ENCODE measurements at regions not wholly inside any gene's neighbourhood (a gene's known extent, or its start where the extent isn't known, plus 50 kb on each side); places are given as distances from the start of the nearest gene placed in this dataset.

GRCh38 chr16:22664132-22664531, 149.8 kb upstream of the HS3ST2 start:
- no peak overlapping the region for H3K27ac Mint-ChIP-seq (ENCODE audit: low read depth)
- DNase-seq (ENCODE audit: low spot score in 2 of 2) (no peak), ATAC-seq (replicated peaks; ENCODE audit: extremely low read depth, poor library complexity, severe bottlenecking) (no peak)
- H3K36me3 Mint-ChIP-seq (ENCODE audit: insufficient read depth) = no peaks in the 10 kb centered on the region
- H3K4me3 Mint-ChIP-seq = no peak overlapping the region
- H3K4me1 Mint-ChIP-seq = no peaks in the 10 kb centered on the region
- no peaks in the 10 kb centered on the region for H3K27me3 Mint-ChIP-seq
- no peaks in the 10 kb centered on the region for H3K9me3 Mint-ChIP-seq

GRCh38 chr16:22664561-22664997, 149.4 kb upstream of the HS3ST2 start:
- Mint-ChIP-seq H3K27me3 (no peaks in the 10 kb centered on the region), H3K27ac (ENCODE audit: low read depth) (no peak overlapping the region), H3K9me3 (no peaks in the 10 kb centered on the region), H3K4me3 (no peak overlapping the region), H3K36me3 (ENCODE audit: insufficient read depth) (no peaks in the 10 kb centered on the region), H3K4me1 (no peaks in the 10 kb centered on the region)
- no peak for DNase-seq (ENCODE audit: low spot score in 2 of 2)
- ATAC-seq (replicated peaks; ENCODE audit: extremely low read depth, poor library complexity, severe bottlenecking) = no peak

GRCh38 chr16:22665048-22665797, 148.7 kb upstream of the HS3ST2 start:
- Mint-ChIP-seq H3K4me3 (no peak overlapping the region), H3K4me1 (no peaks in the 10 kb centered on the region), H3K9me3 (no peaks in the 10 kb centered on the region), H3K27ac (ENCODE audit: low read depth) (no peak overlapping the region), H3K36me3 (ENCODE audit: insufficient read depth) (no peaks in the 10 kb centered on the region), H3K27me3 (no peaks in the 10 kb centered on the region)
- ATAC-seq (replicated peaks; ENCODE audit: extremely low read depth, poor library complexity, severe bottlenecking) = no peak
- DNase-seq (ENCODE audit: low spot score in 2 of 2) = no peak

- no peaks in the 10 kb centered on the region for H3K9me3 Mint-ChIP-seq
- no peaks in the 10 kb centered on the region for H3K27me3 Mint-ChIP-seq
- ATAC-seq (replicated peaks; ENCODE audit: extremely low read depth, poor library complexity, severe bottlenecking) (no peak), DNase-seq (ENCODE audit: low spot score in 2 of 2) (no peak)
- no peaks in the 10 kb centered on the region for H3K4me1 Mint-ChIP-seq
- H3K36me3 Mint-ChIP-seq (ENCODE audit: insufficient read depth) = no peaks in the 10 kb centered on the region
- no peak overlapping the region for H3K4me3 Mint-ChIP-seq
- H3K27ac Mint-ChIP-seq (ENCODE audit: low read depth) = no peak overlapping the region
Measured at GRCh38 chr16:22665803-22666202, 148.2 kb upstream of the HS3ST2 start.

- DNase-seq (ENCODE audit: low spot score in 2 of 2) (no peak), ATAC-seq (replicated peaks; ENCODE audit: extremely low read depth, poor library complexity, severe bottlenecking) (no peak)
- H3K27ac Mint-ChIP-seq (ENCODE audit: low read depth) = no peak overlapping the region
- H3K27me3 Mint-ChIP-seq = no peaks in the 10 kb centered on the region
- H3K4me1 Mint-ChIP-seq = no peaks in the 10 kb centered on the region
- no peaks in the 10 kb centered on the region for H3K9me3 Mint-ChIP-seq
- H3K4me3 Mint-ChIP-seq = no peak overlapping the region
- no peaks in the 10 kb centered on the region for H3K36me3 Mint-ChIP-seq (ENCODE audit: insufficient read depth)
Measured at GRCh38 chr16:22668318-22668717, 145.6 kb upstream of the HS3ST2 start.

GRCh38 chr16:22670044-22670536, 143.9 kb upstream of the HS3ST2 start:
- no peak overlapping the region for H3K27ac Mint-ChIP-seq (ENCODE audit: low read depth)
- no peak overlapping the region for H3K4me3 Mint-ChIP-seq
- H3K4me1 Mint-ChIP-seq = no peaks in the 10 kb centered on the region
- no peaks in the 10 kb centered on the region for H3K36me3 Mint-ChIP-seq (ENCODE audit: insufficient read depth)
- no peaks in the 10 kb centered on the region for H3K9me3 Mint-ChIP-seq
- no peaks in the 10 kb centered on the region for H3K27me3 Mint-ChIP-seq
- ATAC-seq (replicated peaks; ENCODE audit: extremely low read depth, poor library complexity, severe bottlenecking) = no peak
- DNase-seq (ENCODE audit: low spot score in 2 of 2) = no peak

GRCh38 chr16:22670551-22671041, 143.4 kb upstream of the HS3ST2 start:
- Mint-ChIP-seq H3K27ac (ENCODE audit: low read depth) (no peak overlapping the region), H3K4me3 (no peak overlapping the region), H3K4me1 (no peaks in the 10 kb centered on the region), H3K36me3 (ENCODE audit: insufficient read depth) (no peaks in the 10 kb centered on the region), H3K9me3 (no peaks in the 10 kb centered on the region), H3K27me3 (no peaks in the 10 kb centered on the region)
- DNase-seq (ENCODE audit: low spot score in 2 of 2) (no peak), ATAC-seq (replicated peaks; ENCODE audit: extremely low read depth, poor library complexity, severe bottlenecking) (no peak)

- Mint-ChIP-seq H3K36me3 (ENCODE audit: insufficient read depth) (no peaks in the 10 kb centered on the region), H3K27me3 (no peaks in the 10 kb centered on the region), H3K4me3 (no peak overlapping the region), H3K4me1 (no peaks in the 10 kb centered on the region), H3K9me3 (no peaks in the 10 kb centered on the region), H3K27ac (ENCODE audit: low read depth) (no peak overlapping the region)
- ATAC-seq (replicated peaks; ENCODE audit: extremely low read depth, poor library complexity, severe bottlenecking) = no peak
- DNase-seq (ENCODE audit: low spot score in 2 of 2) = no peak
Measured at GRCh38 chr16:22671301-22672076, 142.5 kb upstream of the HS3ST2 start.

- Mint-ChIP-seq H3K36me3 (ENCODE audit: insufficient read depth) (no peaks in the 10 kb centered on the region), H3K4me1 (no peaks in the 10 kb centered on the region), H3K27ac (ENCODE audit: low read depth) (no peak overlapping the region), H3K27me3 (no peaks in the 10 kb centered on the region), H3K9me3 (no peaks in the 10 kb centered on the region), H3K4me3 (no peak overlapping the region)
- DNase-seq (ENCODE audit: low spot score in 2 of 2) (no peak), ATAC-seq (replicated peaks; ENCODE audit: extremely low read depth, poor library complexity, severe bottlenecking) (no peak)
Measured at GRCh38 chr16:22672830-22673210, 141.1 kb upstream of the HS3ST2 start.

GRCh38 chr16:22673421-22673831, 140.5 kb upstream of the HS3ST2 start:
- Mint-ChIP-seq H3K36me3 (ENCODE audit: insufficient read depth) (no peaks in the 10 kb centered on the region), H3K27ac (ENCODE audit: low read depth) (no peak overlapping the region), H3K9me3 (no peaks in the 10 kb centered on the region), H3K27me3 (no peaks in the 10 kb centered on the region), H3K4me3 (no peak overlapping the region), H3K4me1 (no peaks in the 10 kb centered on the region)
- ATAC-seq (replicated peaks; ENCODE audit: extremely low read depth, poor library complexity, severe bottlenecking) = no peak
- DNase-seq (ENCODE audit: low spot score in 2 of 2) = no peak

GRCh38 chr16:22674832-22675191, 139.2 kb upstream of the HS3ST2 start:
- no peaks in the 10 kb centered on the region for H3K36me3 Mint-ChIP-seq (ENCODE audit: insufficient read depth)
- no peak for DNase-seq (ENCODE audit: low spot score in 2 of 2)
- H3K27ac Mint-ChIP-seq (ENCODE audit: low read depth) = no peak overlapping the region
- no peaks in the 10 kb centered on the region for H3K4me1 Mint-ChIP-seq
- no peak for ATAC-seq (replicated peaks; ENCODE audit: extremely low read depth, poor library complexity, severe bottlenecking)
- no peaks in the 10 kb centered on the region for H3K27me3 Mint-ChIP-seq
- no peaks in the 10 kb centered on the region for H3K9me3 Mint-ChIP-seq
- H3K4me3 Mint-ChIP-seq = no peak overlapping the region

- H3K36me3 Mint-ChIP-seq (ENCODE audit: insufficient read depth) = no peaks in the 10 kb centered on the region
- no peak overlapping the region for H3K4me3 Mint-ChIP-seq
- ATAC-seq (replicated peaks; ENCODE audit: extremely low read depth, poor library complexity, severe bottlenecking) = no peak
- no peak overlapping the region for H3K27ac Mint-ChIP-seq (ENCODE audit: low read depth)
- no peaks in the 10 kb centered on the region for H3K9me3 Mint-ChIP-seq
- H3K4me1 Mint-ChIP-seq = no peaks in the 10 kb centered on the region
- no peak for DNase-seq (ENCODE audit: low spot score in 2 of 2)
- H3K27me3 Mint-ChIP-seq = no peaks in the 10 kb centered on the region
Measured at GRCh38 chr16:22675745-22676540, 138.0 kb upstream of the HS3ST2 start.
